ENCODE measurements at regions not wholly inside any gene's neighbourhood (a gene's known extent, or its start where the extent isn't known, plus 50 kb on each side); places are given as distances from the start of the nearest gene placed in this dataset.

DNA sequence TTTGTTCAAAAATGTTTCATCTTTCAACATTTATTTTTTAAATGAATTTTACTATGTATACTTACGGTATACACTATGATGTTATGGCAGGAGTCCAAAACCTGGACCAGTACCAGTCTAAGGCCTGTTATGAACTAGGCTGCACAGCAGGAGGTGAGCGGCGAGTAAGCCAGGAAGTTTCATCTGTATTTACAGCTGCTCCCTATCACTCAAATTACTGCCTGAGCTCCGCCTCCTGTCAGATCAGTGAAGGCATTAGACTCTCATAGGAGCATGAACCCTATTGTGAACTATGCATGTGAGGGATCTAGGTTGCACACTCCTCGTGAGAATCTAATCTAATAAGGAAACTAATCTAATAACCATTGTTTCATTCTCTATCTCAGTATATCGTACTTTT, 715.5 kb upstream of the PTPRD start:
- intact Hi-C loops (cut with DNase I) = no loop called here
- Histone ChIP-seq H3K27ac (no peak overlapping the region), H3K36me3 (no peaks in the 10 kb centered on the region), H3K4me1 (no peaks in the 10 kb centered on the region), H3K27me3 (ENCODE audit: low read depth) (no peaks in the 10 kb centered on the region), H3K4me3 (no peak overlapping the region), H3K9me3 (no peaks in the 10 kb centered on the region)
- no peak for ATAC-seq
- no peak for DNase-seq
- no peak for TF ChIP-seq CTCF (IDR thresholded peaks at IDR 0.05)

GRCh38 chr9:11335011-11335410, 722.2 kb upstream of the PTPRD start:
- intact Hi-C loops (cut with DNase I) = no loop called here
- no peaks in the 10 kb centered on the region for H3K36me3 ChIP-seq
- H3K9me3 ChIP-seq = no peaks in the 10 kb centered on the region
- no peak for ATAC-seq
- no peak overlapping the region for H3K27ac ChIP-seq
- no peaks in the 10 kb centered on the region for H3K27me3 ChIP-seq (ENCODE audit: low read depth)
- no peak for DNase-seq
- H3K4me1 ChIP-seq = no peaks in the 10 kb centered on the region
- H3K4me3 ChIP-seq = no peak overlapping the region
- TF ChIP-seq CTCF (IDR thresholded peaks at IDR 0.05) = no peak

DNA sequence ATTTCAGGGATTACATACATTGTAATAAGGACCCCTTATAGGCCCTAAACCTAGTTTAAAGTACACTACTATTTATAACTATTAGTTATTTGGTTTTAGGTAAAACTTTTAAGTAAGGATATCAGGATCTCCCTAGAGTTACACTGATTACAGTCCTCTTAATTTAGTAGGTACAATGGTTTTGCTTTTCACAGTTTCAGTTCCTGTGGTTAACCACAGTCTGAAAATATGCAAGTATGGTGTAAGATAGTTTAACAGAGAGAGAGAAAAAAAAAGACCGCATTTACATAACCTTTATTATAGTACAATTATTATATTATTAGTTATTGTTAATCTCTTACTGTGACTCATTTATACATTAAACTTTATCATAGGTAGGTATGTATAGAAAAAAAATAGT, 725.3 kb upstream of the PTPRD start:
- Histone ChIP-seq H3K27ac (no peak overlapping the region), H3K4me1 (no peaks in the 10 kb centered on the region), H3K4me3 (no peak overlapping the region), H3K27me3 (ENCODE audit: low read depth) (no peaks in the 10 kb centered on the region), H3K9me3 (no peaks in the 10 kb centered on the region), H3K36me3 (no peaks in the 10 kb centered on the region)
- TF ChIP-seq CTCF (IDR thresholded peaks at IDR 0.05) = no peak
- intact Hi-C loops (cut with DNase I) = no loop called here
- ATAC-seq (no peak), DNase-seq (no peak)

GRCh38 chr9:11340654-11341053, 727.9 kb upstream of the PTPRD start:
- no peak for DNase-seq
- TF ChIP-seq CTCF (IDR thresholded peaks at IDR 0.05) = no peak
- Histone ChIP-seq H3K27ac (no peak overlapping the region), H3K4me1 (no peaks in the 10 kb centered on the region), H3K9me3 (no peaks in the 10 kb centered on the region), H3K36me3 (no peaks in the 10 kb centered on the region), H3K27me3 (ENCODE audit: low read depth) (no peaks in the 10 kb centered on the region), H3K4me3 (no peak overlapping the region)
- no peak for ATAC-seq
- intact Hi-C loops (cut with DNase I) = no loop called here

DNA sequence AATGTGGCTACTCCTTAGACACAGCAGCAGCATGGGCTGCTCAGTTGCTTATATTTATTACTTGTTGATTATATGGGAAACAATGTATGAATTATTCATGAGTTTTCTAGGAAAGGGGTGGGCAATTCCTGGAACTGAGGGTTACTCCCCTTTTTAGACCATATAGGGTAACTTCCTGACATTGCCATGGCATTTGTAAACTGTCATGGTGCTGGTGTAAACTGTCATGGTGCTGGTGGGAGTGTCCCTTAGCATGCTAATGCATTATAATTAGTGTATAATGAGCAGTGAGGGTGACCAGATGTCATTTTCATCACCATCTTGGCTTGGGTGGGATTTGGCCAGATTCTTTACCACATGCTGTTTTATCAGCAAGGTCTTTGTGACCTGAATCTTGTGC, 734.6 kb upstream of the PTPRD start:
- no peaks in the 10 kb centered on the region for H3K9me3 ChIP-seq
- no peak for ATAC-seq
- no peaks in the 10 kb centered on the region for H3K4me1 ChIP-seq
- intact Hi-C loops (cut with DNase I) = no loop called here
- no peak for TF ChIP-seq CTCF (IDR thresholded peaks at IDR 0.05)
- H3K36me3 ChIP-seq = no peaks in the 10 kb centered on the region
- no peaks in the 10 kb centered on the region for H3K27me3 ChIP-seq (ENCODE audit: low read depth)
- no peak for DNase-seq
- no peak overlapping the region for H3K4me3 ChIP-seq
- no peak overlapping the region for H3K27ac ChIP-seq

GRCh38 chr9:11348366-11348765, 735.6 kb upstream of the PTPRD start:
- Histone ChIP-seq H3K9me3 (no peaks in the 10 kb centered on the region), H3K4me3 (no peak overlapping the region), H3K27ac (no peak overlapping the region), H3K36me3 (no peaks in the 10 kb centered on the region), H3K4me1 (no peaks in the 10 kb centered on the region), H3K27me3 (ENCODE audit: low read depth) (no peaks in the 10 kb centered on the region)
- TF ChIP-seq CTCF (IDR thresholded peaks at IDR 0.05) = no peak
- ATAC-seq (no peak), DNase-seq (no peak)
- intact Hi-C loops (cut with DNase I) = no loop called here
